H1 (cell line): ENCODE measurements at regions not wholly inside any gene's neighbourhood (a gene's known extent, or its start where the extent isn't known, plus 50 kb on each side); places are given as distances from the start of the nearest gene placed in this dataset.
A peak's percentile ranks its signal among the peaks of the same experiment; 100 is the strongest.

ENCODE experiments used
- CTCF ChIA-PET: fragments of 300-600 bp; sonication (Branson Sonifier 250); formaldehyde crosslinking; loops from one replicate; lab custom pipeline; 2021; ENCODE audit not compliant: partially characterized antibody; lab: Charles Lee
- POLR2A ChIA-PET: fragments of 300-600 bp; sonication (Branson Sonifier 250); formaldehyde crosslinking; loops from one replicate; lab custom pipeline; 2021; ENCODE audit warnings: inconsistent platforms; ENCODE audit not compliant: partially characterized antibody; lab: Charles Lee
- DNase-seq, 2 experiments: peaks; one replicate each; pipeline versions ENCODE4 v3.0.0 to v3.0.0-alpha.2; 2010 to 2022; ENCODE audit warnings: low spot score in 2 of 2, low read depth in 1 of 2, mixed read lengths in 1 of 2
- FAIRE-seq: peaks from 2 replicates; lab custom pipeline; 2011; peaks lifted over from hg19 to GRCh38; lab: Jason Lieb, UNC
- H2AFZ ChIP-seq: 2 replicates; pipeline ENCODE4 v1.8.1; 2012; ENCODE audit warnings: low read length, inconsistent platforms
- H2AK5ac ChIP-seq: 2 replicates; pipeline ENCODE4 v1.6.1; 2013; ENCODE audit warnings: low read depth, low read length
- H2BK120ac ChIP-seq: replicated peaks from 2 replicates; pipeline ENCODE3; 2013; ENCODE audit warnings: low read depth, low read length, inconsistent platforms
- H2BK12ac ChIP-seq: 2 replicates; pipeline ENCODE4 v1.6.1; 2013; ENCODE audit warnings: low read depth, low read length
- H2BK15ac ChIP-seq: 2 replicates; pipeline ENCODE4 v1.6.1; 2013; ENCODE audit warnings: low read length
- H2BK20ac ChIP-seq: 2 replicates; pipeline ENCODE4 v1.6.1; 2013; ENCODE audit warnings: low read length
- H2BK5ac ChIP-seq: 2 replicates; pipeline ENCODE4 v1.6.1; 2013; ENCODE audit warnings: low read depth, low read length
- H3K14ac ChIP-seq: 2 replicates; pipeline ENCODE4 v1.6.1; 2013; ENCODE audit warnings: inconsistent platforms; ENCODE audit not compliant: insufficient read length
- H3K18ac ChIP-seq: 2 replicates; pipeline ENCODE4 v1.6.1; 2013; ENCODE audit warnings: low read length; ENCODE audit errors: extremely low read depth
- H3K23ac ChIP-seq: 2 replicates; pipeline ENCODE4 v1.6.1; 2013; ENCODE audit warnings: inconsistent platforms; ENCODE audit not compliant: insufficient read length
- H3K23me2 ChIP-seq: 2 replicates; pipeline ENCODE4 v1.6.1; 2013; ENCODE audit warnings: low read depth, low read length
- H3K27ac ChIP-seq: 2 replicates; pipeline ENCODE4 v1.6.1; 2011; ENCODE audit warnings: low read depth, low read length, inconsistent platforms
- H3K27me3 ChIP-seq, 4 experiments: replicated peaks in 1 of 4; 1 replicate in 1 of 4; 2 replicates in 3 of 4; pipeline versions ENCODE4 v1.6.1 to v1.8.1; 2011 to 2013; ENCODE audit warnings: low read length in 3 of 4, mild to moderate bottlenecking in 3 of 4, inconsistent platforms in 2 of 4, mixed read lengths in 2 of 4, moderate library complexity in 1 of 4; ENCODE audit not compliant: control insufficient read depth in 3 of 4, insufficient read depth in 3 of 4; ENCODE audit errors: extremely low read depth in 1 of 4
- H3K36me3 ChIP-seq, 4 experiments: 2 replicates each; pipeline versions ENCODE4 v1.6.1 to v1.8.1; 2011 to 2013; ENCODE audit warnings: mild to moderate bottlenecking in 4 of 4, low read length in 3 of 4, moderate library complexity in 2 of 4, control low read depth in 1 of 4, inconsistent platforms in 1 of 4; ENCODE audit not compliant: insufficient read depth in 4 of 4, control insufficient read depth in 2 of 4
- H3K4ac ChIP-seq: replicated peaks from 2 replicates; pipeline ENCODE3; 2013; ENCODE audit warnings: low read length, low read depth, mixed read lengths, inconsistent platforms; ENCODE audit not compliant: insufficient read length
- H3K4me1 ChIP-seq, 4 experiments: replicated peaks in 1 of 4; 1 replicate in 1 of 4; 2 replicates in 3 of 4; pipeline versions ENCODE4 v1.6.1 to v1.8.1; 2011 to 2013; ENCODE audit warnings: low read length in 3 of 4, inconsistent platforms in 2 of 4, mixed read lengths in 1 of 4; ENCODE audit not compliant: insufficient read depth in 4 of 4, control insufficient read depth in 3 of 4
- H3K4me2 ChIP-seq, 2 experiments: 2 replicates each; pipeline versions ENCODE4 v1.6.1 to v1.8.1; 2011 to 2013; ENCODE audit warnings: low read depth in 2 of 2, low read length in 2 of 2, control low read depth in 1 of 2, inconsistent platforms in 1 of 2, mild to moderate bottlenecking in 1 of 2; ENCODE audit not compliant: insufficient read depth in 1 of 2
- H3K4me3 ChIP-seq, 4 experiments: fragments of 200-600, 300-600 bp in 1 of 4; sonication (generic), shearing (Covaris generic), sonication (Bioruptor Twin) in 1 of 4; 2 replicates each; pipeline versions ENCODE4 v1.5.1 to v1.8.1; 2011 to 2016; ENCODE audit warnings: low read length in 4 of 4, low read depth in 3 of 4, control low read depth in 2 of 4, inconsistent platforms in 2 of 4, mild to moderate bottlenecking in 2 of 4, mixed read lengths in 1 of 4, moderate library complexity in 1 of 4; ENCODE audit not compliant: insufficient read depth in 2 of 4; ENCODE audit errors: extremely low read depth in 1 of 4
- H3K56ac ChIP-seq: replicated peaks from 2 replicates; pipeline ENCODE3; 2013; ENCODE audit warnings: low read depth, mild to moderate bottlenecking, mixed read lengths, low read length, inconsistent platforms; ENCODE audit not compliant: insufficient read length
- H3K79me1 ChIP-seq: 2 replicates; pipeline ENCODE4 v1.6.1; 2013; ENCODE audit warnings: low read depth, low read length, control low read depth
- H3K79me2 ChIP-seq, 2 experiments: 2 replicates each; pipeline versions ENCODE4 v1.6.1 to v1.8.1; 2012 to 2013; ENCODE audit warnings: low read length in 2 of 2, mild to moderate bottlenecking in 2 of 2, inconsistent platforms in 1 of 2; ENCODE audit not compliant: insufficient read depth in 2 of 2, control insufficient read depth in 1 of 2
- H3K9ac ChIP-seq, 4 experiments: replicated peaks in 1 of 4; 1 replicate in 1 of 4; 2 replicates in 3 of 4; pipeline versions ENCODE4 v1.6.1 to v1.8.1; 2011 to 2013; ENCODE audit warnings: low read depth in 3 of 4, low read length in 3 of 4, control low read depth in 2 of 4, mild to moderate bottlenecking in 2 of 4, moderate library complexity in 2 of 4, inconsistent platforms in 1 of 4; ENCODE audit errors: extremely low read depth in 1 of 4
- H3K9me3 ChIP-seq, 2 experiments: 2 replicates each; pipeline versions ENCODE4 v1.6.1 to v1.8.1; 2012 to 2013; ENCODE audit warnings: mild to moderate bottlenecking in 2 of 2, moderate library complexity in 2 of 2, control low read depth in 1 of 2, inconsistent platforms in 1 of 2, low read depth in 1 of 2, low read length in 1 of 2, mixed read lengths in 1 of 2; ENCODE audit not compliant: insufficient read depth in 2 of 2
- H4K20me1 ChIP-seq, 2 experiments: replicated peaks in 1 of 2; 2 replicates each; pipeline versions ENCODE3 to v1.8.1; 2011 to 2013; ENCODE audit warnings: inconsistent platforms in 2 of 2, low read length in 2 of 2, mild to moderate bottlenecking in 1 of 2; ENCODE audit not compliant: insufficient read depth in 2 of 2, control insufficient read depth in 1 of 2
- H4K5ac ChIP-seq: 2 replicates; pipeline ENCODE4 v1.6.1; 2013; ENCODE audit warnings: low read length, low read depth, mixed read lengths, inconsistent platforms; ENCODE audit not compliant: insufficient read length
- H4K8ac ChIP-seq: 2 replicates; pipeline ENCODE4 v1.8.0; 2013; ENCODE audit warnings: mild to moderate bottlenecking, moderate library complexity, low read length, inconsistent platforms; ENCODE audit not compliant: insufficient read depth; ENCODE audit errors: extremely low read depth
- H4K91ac ChIP-seq: replicated peaks from 2 replicates; pipeline ENCODE3; 2013; ENCODE audit warnings: low read length, mixed read lengths, inconsistent platforms; ENCODE audit not compliant: insufficient read length
- CTBP2 ChIP-seq: IDR thresholded peaks from 2 replicates; pipeline ENCODE4 v1.7.0; 2011; ENCODE audit warnings: borderline replicate concordance, mild to moderate bottlenecking, moderate library complexity, mixed read lengths, low read length; ENCODE audit not compliant: insufficient read depth, insufficient read length
- NANOG ChIP-seq: IDR thresholded peaks from 2 replicates; pipeline ENCODE4 v1.6.1; 2011; ENCODE audit warnings: low read length, low read depth, mild to moderate bottlenecking, inconsistent platforms; ENCODE audit not compliant: insufficient read depth, poor library complexity, severe bottlenecking
- WGBS, 2 experiments: shearing (Covaris generic) in 1 of 2; methylation state at CpG; one replicate each; pipeline versions ENCODE4 v1.1.6 to v1.1.7; 2013 to 2015; ENCODE audit warnings: low lambda C conversion rate in 2 of 2, mixed read lengths in 2 of 2, inconsistent platforms in 1 of 2, low coverage in 1 of 2, missing lambda C conversion rate in 1 of 2; ENCODE audit not compliant: insufficient replicate concordance in 2 of 2, insufficient coverage in 1 of 2, insufficient read length in 1 of 2; ENCODE audit errors: extremely low coverage in 1 of 2, missing lambda C conversion rate in 1 of 2; 5-methylcytosine and 5-hydroxymethylcytosine counted together

DNA sequence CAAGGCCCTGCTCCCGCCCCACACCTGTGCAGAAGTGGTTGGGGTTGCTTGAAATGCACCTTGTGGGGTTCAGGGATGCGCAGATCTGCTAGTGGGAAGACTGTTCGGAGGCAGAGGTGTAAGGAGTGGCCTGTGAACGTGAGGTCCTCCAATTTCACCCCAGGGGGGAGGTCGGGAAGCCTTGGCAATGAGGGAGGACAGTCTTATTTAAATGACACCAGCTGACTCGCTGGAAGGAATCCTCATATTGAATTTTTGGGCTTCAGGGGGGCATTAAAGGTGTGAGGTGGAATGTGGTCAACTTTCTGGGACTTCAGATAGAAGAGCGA, 218.8 kb upstream of the CELF2 start:
- Histone ChIP-seq H3K23me2 (peaks cover 5% of the 10 kb centered on the region; the same call in 1 of the 2 replicates), H3K4ac (no peak overlapping the region), H3K4me2 (peak overlapping the region; percentile 54 to 64), H3K9me3 (no peaks in the 10 kb centered on the region), H3K79me1 (no peaks in the 10 kb centered on the region), H3K4me1 (peaks cover 8 to 22% (median 17%) of the 10 kb centered on the region in 4 experiments), H4K20me1 (no peaks in the 10 kb centered on the region), H3K4me3 (peak overlapping the region in 2 of 4 experiments; percentile 7 to 42; a peak in 2 of 8 replicates), H2BK5ac (0 out of 2 replicates have a peak overlapping the region, but pooled peaks have one; percentile 44), H3K27ac (no peak overlapping the region), H3K27me3 (no peaks in the 10 kb centered on the region), H3K56ac (no peak overlapping the region), H3K18ac (peak overlapping the region; percentile 64; the same call in 1 of the 2 replicates), H2AK5ac (no peak overlapping the region), H2AFZ (peak overlapping the region; percentile 93), H4K5ac (no peak overlapping the region), H2BK15ac (peak overlapping the region; percentile 46; the same call in 1 of the 2 replicates), H2BK120ac (no peak overlapping the region), H4K91ac (peak overlapping the region; percentile 52), H4K8ac (peak overlapping the region; percentile 81; the same call in 1 of the 2 replicates), H3K23ac (no peak overlapping the region), H3K9ac (no peak overlapping the region), H3K79me2 (no peaks in the 10 kb centered on the region), H2BK12ac (peak overlapping the region; percentile 68; the same call in 1 of the 2 replicates), H3K36me3 (no peaks in the 10 kb centered on the region; a peak in 1 of 8 replicates), H3K14ac (no peak overlapping the region), H2BK20ac (peak overlapping the region; percentile 72; the same call in 1 of the 2 replicates)
- POLR2A ChIA-PET = no interaction called here
- FAIRE-seq = no peak
- DNase-seq = no peak
- WGBS, 2 experiments = 56% methylated on average over 7 of the region's 7 CpGs; no CpG with 5 or more reads in 1 of the 2 experiments
- CTCF ChIA-PET = no interaction called here
- TF ChIP-seq NANOG = no peak
- no peak for TF ChIP-seq CTBP2
